H1 (cell line): ENCODE measurements at regions not wholly inside any gene's neighbourhood (a gene's known extent, or its start where the extent isn't known, plus 50 kb on each side); places are given as distances from the start of the nearest gene placed in this dataset.

Experiments
- CEBPB ChIP-seq: IDR thresholded peaks from 2 replicates; pipeline ENCODE4 v1.6.1; 2012; ENCODE audit warnings: low read depth, low read length
- TAF7 ChIP-seq: optimal IDR thresholded peaks from 2 replicates; pipeline ENCODE3; 2011; ENCODE audit warnings: low read depth, mild to moderate bottlenecking, inconsistent platforms, low read length, moderate library complexity, borderline replicate concordance

DNA sequence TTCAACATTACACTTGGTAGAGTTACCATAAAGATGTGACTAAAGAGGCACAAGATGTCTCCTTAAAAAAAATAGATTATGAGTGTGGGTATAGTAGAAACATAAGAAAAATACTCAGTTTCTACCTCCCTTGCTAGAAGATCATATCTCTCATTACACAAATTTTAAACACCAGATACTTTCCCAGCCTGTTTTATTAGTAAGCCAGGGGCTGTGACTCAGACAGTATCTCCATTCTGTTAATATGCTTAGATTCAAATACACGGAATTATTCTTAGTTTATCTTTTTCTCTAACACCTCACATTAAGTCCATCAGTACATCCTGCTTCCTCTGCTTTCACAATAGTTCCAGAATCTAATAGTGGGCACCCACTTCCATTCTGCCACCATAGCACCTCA, 561.8 kb upstream of the ADAMTS5 start (continued):
- TF ChIP-seq CEBPB, result no peak
- no peak for TF ChIP-seq TAF7
